Neuronal stem cell (in vitro differentiated cells): ENCODE measurements at regions not wholly inside any gene's neighbourhood (a gene's known extent, or its start where the extent isn't known, plus 50 kb on each side); places are given as distances from the start of the nearest gene placed in this dataset.

Experiments used
- DNase-seq: peaks from one replicate; pipeline ENCODE4 v3.0.0-alpha.2; 2013; ENCODE audit warnings: low spot score
- H2AFZ ChIP-seq: one replicate; pipeline ENCODE4 v1.6.1; 2013; ENCODE audit warnings: mild to moderate bottlenecking, low read length, inconsistent platforms
- H2AK5ac ChIP-seq: 2 replicates; pipeline ENCODE4 v1.6.1; 2013; ENCODE audit warnings: low read depth, mild to moderate bottlenecking, inconsistent platforms, low read length, moderate library complexity, mixed read lengths
- H2BK120ac ChIP-seq: 2 replicates; pipeline ENCODE4 v1.6.1; 2013; ENCODE audit warnings: low read depth, mild to moderate bottlenecking, inconsistent platforms, low read length, moderate library complexity, mixed read lengths
- H2BK12ac ChIP-seq: one replicate; pipeline ENCODE4 v1.6.1; 2013; ENCODE audit warnings: low read length, inconsistent platforms
- H2BK15ac ChIP-seq: 2 replicates; pipeline ENCODE4 v1.6.1; 2013; ENCODE audit warnings: mild to moderate bottlenecking, low read length, inconsistent platforms, mixed read lengths
- H2BK5ac ChIP-seq: one replicate; pipeline ENCODE4 v1.6.1; 2013; ENCODE audit warnings: inconsistent platforms, mild to moderate bottlenecking, low read length, moderate library complexity
- H3K14ac ChIP-seq: one replicate; pipeline ENCODE4 v1.6.1; 2013; ENCODE audit warnings: low read length, inconsistent platforms
- H3K18ac ChIP-seq: 2 replicates; pipeline ENCODE4 v1.6.1; 2013; ENCODE audit warnings: low read length, inconsistent platforms
- H3K23ac ChIP-seq: 2 replicates; pipeline ENCODE4 v1.6.1; 2013; ENCODE audit warnings: low read depth, mild to moderate bottlenecking, mixed read lengths, low read length, inconsistent platforms; ENCODE audit not compliant: poor library complexity
- H3K27ac ChIP-seq: replicated peaks from 3 replicates; pipeline ENCODE4 v1.5.1; 2013; ENCODE audit warnings: low read length, inconsistent platforms
- H3K27me3 ChIP-seq, 3 experiments: 2 replicates each; pipeline ENCODE4 v1.6.1; 2013; ENCODE audit warnings: low read length in 3 of 3, mild to moderate bottlenecking in 2 of 3, inconsistent platforms in 1 of 3, low read depth in 1 of 3, mixed read lengths in 1 of 3, moderate library complexity in 1 of 3; ENCODE audit not compliant: control insufficient read depth in 3 of 3, insufficient read depth in 3 of 3
- H3K36me3 ChIP-seq, 2 donors: replicated peaks in 1 of 2; 2 replicates each; pipeline ENCODE4 v1.6.1; 2013; ENCODE audit warnings: low read length in 2 of 2; ENCODE audit not compliant: control insufficient read depth in 2 of 2, insufficient read depth in 2 of 2
- H3K4ac ChIP-seq: 2 replicates; pipeline ENCODE4 v1.6.1; 2013; ENCODE audit warnings: inconsistent platforms, mild to moderate bottlenecking, low read length, moderate library complexity
- H3K4me1 ChIP-seq, 2 donors: 1 replicate in 1 of 2; 2 replicates in 1 of 2; pipeline ENCODE4 v1.6.1; 2013; ENCODE audit warnings: low read length in 2 of 2, low read depth in 1 of 2; ENCODE audit not compliant: control insufficient read depth in 2 of 2, insufficient read depth in 1 of 2
- H3K4me2 ChIP-seq: one replicate; pipeline ENCODE4 v1.6.1; 2013; ENCODE audit warnings: mild to moderate bottlenecking, low read length, inconsistent platforms; ENCODE audit not compliant: insufficient read depth, poor library complexity, severe bottlenecking
- H3K4me3 ChIP-seq, 2 donors: 2 replicates each; pipeline ENCODE4 v1.5.1; 2013; ENCODE audit warnings: low read length in 2 of 2, mild to moderate bottlenecking in 2 of 2, inconsistent platforms in 1 of 2, moderate library complexity in 1 of 2
- H3K79me1 ChIP-seq: one replicate; pipeline ENCODE4 v1.6.1; 2013; ENCODE audit warnings: low read depth, mild to moderate bottlenecking, inconsistent platforms, low read length, moderate library complexity
- H3K9ac ChIP-seq: one replicate; pipeline ENCODE4 v1.6.1; 2013; ENCODE audit warnings: mild to moderate bottlenecking, low read depth, low read length, inconsistent platforms; ENCODE audit not compliant: poor library complexity
- H3K9me3 ChIP-seq, 2 donors: replicated peaks in 1 of 2; 2 replicates each; pipeline versions ENCODE3 to v1.6.1; 2013; ENCODE audit warnings: low read length in 2 of 2, mild to moderate bottlenecking in 2 of 2, inconsistent platforms in 1 of 2, low read depth in 1 of 2, mixed read lengths in 1 of 2, moderate library complexity in 1 of 2; ENCODE audit not compliant: control insufficient read depth in 2 of 2, insufficient read depth in 1 of 2
- H4K8ac ChIP-seq: one replicate; pipeline ENCODE4 v1.6.1; 2013; ENCODE audit warnings: low read depth, mild to moderate bottlenecking, inconsistent platforms, low read length, moderate library complexity
- H4K91ac ChIP-seq: one replicate; pipeline ENCODE4 v1.6.1; 2013; ENCODE audit warnings: low read length, low read depth, mild to moderate bottlenecking, inconsistent platforms; ENCODE audit not compliant: poor library complexity
- WGBS, 2 donors: extraction: QIAGEN DNeasy Blood & Tissue Kit; methylation state at CpG; one replicate each; pipeline ENCODE4 v1.1.7; 2013; ENCODE audit warnings: missing lambda C conversion rate in 2 of 2, mixed read lengths in 1 of 2; ENCODE audit not compliant: insufficient read length in 2 of 2, insufficient replicate concordance in 1 of 2; ENCODE audit errors: extremely low coverage in 2 of 2; 5-methylcytosine and 5-hydroxymethylcytosine counted together

DNA sequence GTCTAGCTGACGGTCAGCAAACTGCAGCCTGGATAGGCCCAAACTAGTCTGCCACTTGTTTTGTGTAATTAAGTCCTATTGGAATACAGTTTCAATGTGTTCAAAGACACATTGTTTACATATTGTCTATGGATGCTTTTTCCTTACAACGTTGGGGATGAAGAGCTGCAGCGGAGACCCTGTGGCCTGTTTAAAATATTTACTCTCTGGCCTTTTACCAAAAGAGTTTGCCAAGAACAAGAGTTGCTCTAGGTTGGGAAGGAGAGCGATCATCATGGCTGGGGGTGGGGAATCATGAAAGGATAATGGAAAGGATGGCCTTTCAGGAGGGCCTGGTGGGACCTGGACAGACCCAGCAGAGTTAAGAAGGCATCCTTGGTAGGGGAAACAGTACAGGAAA, 274.9 kb upstream of the ZFHX3 start:
- no peaks in the 10 kb centered on the region for H3K27me3 ChIP-seq
- H2BK5ac ChIP-seq: no peak overlapping the region
- no peak overlapping the region for H2AFZ ChIP-seq
- no peak overlapping the region for H3K27ac ChIP-seq
- H3K18ac ChIP-seq: no peak overlapping the region
- H2AK5ac ChIP-seq: no peak overlapping the region
- peaks cover 3 to 25% of the 10 kb centered on the region in 2 donors for H3K4me1 ChIP-seq
- H3K9me3 ChIP-seq: peaks cover 0 to 7% of the 10 kb centered on the region in 2 donors
- no peak overlapping the region for H2BK15ac ChIP-seq
- no peak for DNase-seq
- no peaks in the 10 kb centered on the region for H3K79me1 ChIP-seq
- H3K23ac ChIP-seq: no peak overlapping the region
- no CpG with 5 or more reads among the region's 4 CpGs for WGBS, 2 donors
- no peak overlapping the region for H4K91ac ChIP-seq
- H3K4me2 ChIP-seq: no peak overlapping the region
- H3K4me3 ChIP-seq: no peak overlapping the region
- peak overlapping the region; percentile 9 for H2BK12ac ChIP-seq
- H2BK120ac ChIP-seq: no peak overlapping the region
- no peaks in the 10 kb centered on the region for H3K36me3 ChIP-seq
- no peak overlapping the region for H3K4ac ChIP-seq
- no peak overlapping the region for H3K9ac ChIP-seq
- H3K14ac ChIP-seq: no peak overlapping the region
- H4K8ac ChIP-seq: no peak overlapping the region

DNA sequence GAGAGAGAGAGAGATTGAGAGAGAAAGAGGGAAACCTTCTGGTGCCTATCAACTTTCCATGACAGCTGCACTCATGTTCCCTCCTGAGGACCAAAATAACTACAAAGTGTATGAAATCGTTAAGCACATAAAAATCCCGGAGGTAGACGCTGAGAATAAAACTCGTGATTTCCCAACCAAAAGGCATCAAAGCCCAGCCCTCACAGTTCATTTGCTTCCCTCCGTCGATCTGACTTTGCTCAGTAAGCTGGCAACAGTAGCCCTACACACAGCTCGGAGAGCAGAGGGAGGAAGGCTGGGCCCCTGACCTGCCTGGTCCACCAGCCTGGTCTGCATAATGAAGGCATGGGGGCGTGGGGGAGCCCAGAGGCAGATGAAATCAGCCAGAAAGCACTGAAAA, 273.9 kb upstream of the ZFHX3 start:
- no CpG with 5 or more reads among the region's 8 CpGs for WGBS, 2 donors

DNA sequence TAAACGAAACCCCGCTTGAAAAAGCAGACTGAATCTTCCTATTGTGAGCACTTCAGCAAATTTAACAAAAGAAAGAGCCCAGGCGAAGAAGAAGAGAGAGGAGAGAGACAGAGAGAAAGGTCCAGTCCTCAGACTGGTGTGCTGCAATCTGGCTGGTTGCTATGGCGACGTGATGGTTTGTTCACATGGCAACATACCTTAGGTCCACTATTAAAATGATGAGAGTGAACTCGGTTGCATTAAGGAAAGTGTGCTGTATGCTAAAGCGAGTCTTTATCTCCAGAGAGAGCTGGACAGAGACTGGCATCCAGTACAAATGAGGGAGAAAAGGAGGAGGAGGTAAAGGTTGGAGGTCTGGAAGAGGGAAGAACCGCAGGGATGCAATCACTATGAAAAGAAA, 271.8 kb upstream of the ZFHX3 start:
- WGBS, 2 donors: no CpG with 5 or more reads among the region's 8 CpGs
- H3K4me2 ChIP-seq: no peak overlapping the region
- H3K27me3 ChIP-seq: no peaks in the 10 kb centered on the region
- H3K79me1 ChIP-seq: no peaks in the 10 kb centered on the region
- no peaks in the 10 kb centered on the region for H3K36me3 ChIP-seq
- H3K27ac ChIP-seq: no peak overlapping the region
- H2AFZ ChIP-seq: peak overlapping the region; percentile 25
- H3K18ac ChIP-seq: no peak overlapping the region
- H3K14ac ChIP-seq: no peak overlapping the region
- no peak overlapping the region for H3K9ac ChIP-seq
- no peak overlapping the region for H3K23ac ChIP-seq
- DNase-seq: peak; percentile 23
- no peak overlapping the region for H3K4ac ChIP-seq
- no peak overlapping the region for H2BK15ac ChIP-seq
- H3K4me3 ChIP-seq: no peak overlapping the region
- no peak overlapping the region for H4K91ac ChIP-seq
- H3K9me3 ChIP-seq: peaks cover 0 to 3% of the 10 kb centered on the region in 2 donors
- H2BK12ac ChIP-seq: no peak overlapping the region
- H2BK120ac ChIP-seq: no peak overlapping the region
- no peak overlapping the region for H2AK5ac ChIP-seq
- no peak overlapping the region for H4K8ac ChIP-seq
- H2BK5ac ChIP-seq: no peak overlapping the region
- H3K4me1 ChIP-seq: peaks cover 3 to 30% of the 10 kb centered on the region in 2 donors

More for the DNA sequence above, 273.9 kb upstream of the ZFHX3 start:
- Histone ChIP-seq H3K4me3 (no peak overlapping the region), H4K91ac (no peak overlapping the region), H3K9me3 (peaks cover 0 to 3% of the 10 kb centered on the region in 2 donors), H3K23ac (no peak overlapping the region), H3K4ac (no peak overlapping the region), H2BK120ac (no peak overlapping the region), H2AFZ (peak overlapping the region; percentile 12), H3K4me1 (peaks cover 3 to 25% of the 10 kb centered on the region in 2 donors), H2BK12ac (no peak overlapping the region), H3K36me3 (no peaks in the 10 kb centered on the region), H2AK5ac (no peak overlapping the region), H2BK5ac (no peak overlapping the region), H3K27me3 (no peaks in the 10 kb centered on the region), H3K18ac (no peak overlapping the region), H3K4me2 (no peak overlapping the region), H4K8ac (no peak overlapping the region), H3K79me1 (no peaks in the 10 kb centered on the region), H3K27ac (no peak overlapping the region), H3K14ac (no peak overlapping the region), H3K9ac (no peak overlapping the region), H2BK15ac (no peak overlapping the region)
- DNase-seq: no peak

DNA sequence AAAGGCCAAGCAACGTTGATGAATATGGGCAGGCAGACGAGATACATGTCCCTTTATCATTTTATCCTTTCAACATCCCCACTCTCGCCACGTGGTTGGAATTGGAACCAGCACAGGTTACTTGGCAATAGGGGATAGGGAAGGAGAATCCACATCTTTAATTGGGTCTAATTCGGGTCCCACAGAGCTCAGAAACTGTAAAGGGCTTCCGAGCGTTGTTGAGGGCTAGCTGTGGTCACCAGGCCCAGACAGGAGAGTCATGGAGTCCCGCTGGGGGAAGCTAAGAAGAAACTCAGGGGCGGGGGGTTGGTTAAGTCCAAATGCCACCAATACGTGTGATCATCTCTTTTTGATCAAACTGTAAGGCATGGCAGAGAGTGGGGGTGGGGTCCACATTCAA, 271.3 kb upstream of the ZFHX3 start:
- no peak overlapping the region for H2BK15ac ChIP-seq
- H3K27me3 ChIP-seq: no peaks in the 10 kb centered on the region
- H2BK5ac ChIP-seq: no peak overlapping the region
- no peak overlapping the region for H2BK120ac ChIP-seq
- H2AK5ac ChIP-seq: no peak overlapping the region
- H3K4me1 ChIP-seq: peaks cover 3 to 30% of the 10 kb centered on the region in 2 donors
- no peak overlapping the region for H3K4me2 ChIP-seq
- H4K8ac ChIP-seq: no peak overlapping the region
- no peak overlapping the region for H3K23ac ChIP-seq
- no peak overlapping the region for H3K14ac ChIP-seq
- no peak overlapping the region for H3K4me3 ChIP-seq
- no peaks in the 10 kb centered on the region for H3K36me3 ChIP-seq
- H4K91ac ChIP-seq: no peak overlapping the region
- no peak overlapping the region for H3K4ac ChIP-seq
- H3K9ac ChIP-seq: no peak overlapping the region
- H3K18ac ChIP-seq: no peak overlapping the region
- no peak for DNase-seq
- no peak overlapping the region for H2BK12ac ChIP-seq
- H2AFZ ChIP-seq: peak overlapping the region; percentile 25
- H3K79me1 ChIP-seq: no peaks in the 10 kb centered on the region
- H3K27ac ChIP-seq: no peak overlapping the region
- peaks cover 0 to 3% of the 10 kb centered on the region in 2 donors for H3K9me3 ChIP-seq
- WGBS, 2 donors: no CpG with 5 or more reads among the region's 10 CpGs
